Panc1 (cell line): ENCODE measurements at regions not wholly inside any gene's neighbourhood (a gene's known extent, or its start where the extent isn't known, plus 50 kb on each side); places are given as distances from the start of the nearest gene placed in this dataset.

Source experiments
- ATAC-seq: fragments of 200-7000 bp; cut with Tn5 transposase; 2 replicates; pipeline ENCODE4 v1.9.1; 2020; ENCODE audit warnings: mild to moderate bottlenecking, moderate library complexity
- BruUV-seq: library from RNA; stranded (reverse); fragments of 400-500 nt; replicated peaks from 2 replicates; lab custom pipeline; 2021; lab: Mats Ljungman, UMichigan
- CTCF ChIA-PET: fragments of 300-600 bp; sonication (Branson Sonifier 250); formaldehyde crosslinking; loops from one replicate; lab custom pipeline; 2022; ENCODE audit warnings: antibody characterized with exemption; lab: Charles Lee
- POLR2A ChIA-PET: fragments of 300-600 bp; sonication (Branson Sonifier 250); formaldehyde crosslinking; loops from one replicate; lab custom pipeline; 2022; ENCODE audit warnings: antibody characterized with exemption; lab: Charles Lee
- DNase-seq: peaks from one replicate; pipeline ENCODE4 v3.0.0-alpha.2; 2010; ENCODE audit warnings: low read depth, low spot score
- H3K27ac ChIP-seq: 2 replicates; pipeline ENCODE4 v1.5.1; 2011; ENCODE audit warnings: mild to moderate bottlenecking, low read length, inconsistent platforms
- H3K27me3 ChIP-seq: fragments of 200-500 bp; sonication (Bioruptor generic); 2 replicates; pipeline ENCODE4 v1.6.0; 2014; ENCODE audit warnings: low read length, inconsistent platforms; ENCODE audit not compliant: control insufficient read depth, insufficient read depth
- H3K36me3 ChIP-seq: fragments of 200-500 bp; sonication (Bioruptor generic); 2 replicates; pipeline ENCODE4 v1.5.1; 2014; ENCODE audit warnings: inconsistent platforms, mild to moderate bottlenecking, low read length, moderate library complexity; ENCODE audit not compliant: control insufficient read depth, insufficient read depth
- H3K4me1 ChIP-seq: 2 replicates; pipeline ENCODE4 v1.5.1; 2011; ENCODE audit warnings: inconsistent platforms, mild to moderate bottlenecking, low read length, moderate library complexity; ENCODE audit not compliant: control insufficient read depth, insufficient read depth
- H3K4me3 ChIP-seq, 2 experiments: 2 replicates each; pipeline ENCODE4 v1.5.1; 2011 to 2012; ENCODE audit warnings: low read depth in 2 of 2, low read length in 2 of 2, mild to moderate bottlenecking in 2 of 2, inconsistent platforms in 1 of 2, moderate library complexity in 1 of 2
- H3K9me3 ChIP-seq: fragments of 200-500 bp; sonication (Bioruptor generic); 2 replicates; pipeline ENCODE4 v1.5.1; 2014; ENCODE audit warnings: low read depth, mild to moderate bottlenecking, inconsistent platforms, low read length, moderate library complexity; ENCODE audit not compliant: control insufficient read depth, insufficient read depth
- POLR2AphosphoS5 ChIP-seq: IDR thresholded peaks from 2 replicates; pipeline ENCODE4 v1.6.1; 2012; ENCODE audit warnings: mild to moderate bottlenecking, low read depth, low read length, moderate library complexity
- SIN3A ChIP-seq: IDR thresholded peaks from 2 replicates; pipeline ENCODE4 v1.6.1; 2012; ENCODE audit warnings: low read depth, mild to moderate bottlenecking, low read length, moderate library complexity, borderline replicate concordance; ENCODE audit not compliant: insufficient read depth
- TCF7L2 ChIP-seq: IDR thresholded peaks from 2 replicates; pipeline ENCODE4 v1.6.1; 2011; ENCODE audit warnings: mild to moderate bottlenecking, low read depth, low read length, inconsistent platforms
- in situ Hi-C: cut with HindIII; loops from 2 replicates; pipeline ENCODE4 v1.10.0; 2016; ENCODE audit warnings: low sequenced_read_pairs, low pct_unique_long_range_greater_than_20kb
- intact Hi-C: fragments of 100-400 bp; cut with micrococcal nuclease; formaldehyde crosslinking; loops from one replicate; pipeline ENCODE4 v1.10.0; 2022; ENCODE audit not compliant: unreplicated experiment
- TF ChIP-seq, protein P1 (sequence below): fragments of 450-650 bp; IDR thresholded peaks from 2 replicates; pipeline ENCODE4 v1.5.1; 2017; ENCODE audit warnings: mild to moderate bottlenecking
- TF ChIP-seq, protein P2 (sequence below), 2 experiments: IDR thresholded peaks; 2 replicates each; pipeline ENCODE4 v1.6.1; 2011 to 2012; ENCODE audit warnings: low read depth in 2 of 2, control low read depth in 1 of 2, low read length in 1 of 2, mild to moderate bottlenecking in 1 of 2, moderate library complexity in 1 of 2; ENCODE audit not compliant: insufficient read depth in 1 of 2

DNA sequence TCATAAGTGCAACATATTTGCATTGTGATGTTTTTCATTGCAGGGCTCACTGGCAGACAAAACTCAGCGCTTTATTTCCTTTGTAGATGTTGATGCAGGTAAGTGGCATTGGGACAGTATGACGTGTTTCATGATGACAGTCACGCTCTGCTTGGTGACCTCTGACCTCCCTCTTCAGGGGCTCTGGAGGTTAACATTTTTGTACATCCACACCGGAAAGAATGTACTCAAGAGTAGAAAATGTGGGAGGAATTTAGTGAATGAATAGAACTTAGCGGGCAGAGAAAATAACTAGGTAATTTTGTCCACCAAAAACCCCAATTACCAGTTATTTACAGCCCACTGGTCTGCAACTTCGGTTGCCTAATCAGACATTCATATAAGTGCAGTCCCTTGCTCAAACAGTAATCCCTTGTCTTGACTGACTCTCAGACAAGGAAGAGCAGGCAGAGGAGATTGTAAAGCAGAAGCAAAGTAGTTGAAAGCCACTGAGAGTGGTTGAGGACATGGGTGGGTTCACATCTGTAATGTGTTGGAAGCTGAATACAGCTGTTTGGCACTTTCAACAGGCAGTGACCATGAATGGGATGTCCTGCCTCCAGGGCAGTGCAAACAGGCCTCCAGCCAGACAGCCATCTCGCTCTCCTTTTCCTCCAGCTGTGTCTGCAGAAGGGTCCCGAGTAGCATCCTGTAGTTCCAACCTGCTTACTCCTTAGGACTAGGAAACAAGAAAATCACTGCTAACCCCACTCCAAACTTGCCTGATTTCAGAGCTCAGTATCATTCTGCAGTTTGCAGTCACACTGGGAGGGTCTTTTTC lies 188.9 kb downstream of the NRIP1 start:
- TF ChIP-seq TCF7L2 (no peak), POLR2AphosphoS5 (no peak), SIN3A (no peak)
- intact Hi-C loops: loop anchor here (10.0 kb wide), 1 partner anchor 189 kb away; the partner anchor contains the start of gene NRIP1
- DNase-seq (no peak), ATAC-seq (peak; percentile 49; the same call in 1 of the 2 replicates)
- Histone ChIP-seq H3K36me3 (no peaks in the 10 kb centered on the region), H3K27ac (peak overlapping the region; percentile 85), H3K4me1 (peaks cover 19% of the 10 kb centered on the region), H3K27me3 (no peaks in the 10 kb centered on the region), H3K4me3 (no peak overlapping the region), H3K9me3 (no peaks in the 10 kb centered on the region)
- CTCF ChIA-PET: no interaction called here
- in situ Hi-C loops: no loop called here
- no TSS peak for BruUV-seq
- POLR2A ChIA-PET: no interaction called here

DNA sequence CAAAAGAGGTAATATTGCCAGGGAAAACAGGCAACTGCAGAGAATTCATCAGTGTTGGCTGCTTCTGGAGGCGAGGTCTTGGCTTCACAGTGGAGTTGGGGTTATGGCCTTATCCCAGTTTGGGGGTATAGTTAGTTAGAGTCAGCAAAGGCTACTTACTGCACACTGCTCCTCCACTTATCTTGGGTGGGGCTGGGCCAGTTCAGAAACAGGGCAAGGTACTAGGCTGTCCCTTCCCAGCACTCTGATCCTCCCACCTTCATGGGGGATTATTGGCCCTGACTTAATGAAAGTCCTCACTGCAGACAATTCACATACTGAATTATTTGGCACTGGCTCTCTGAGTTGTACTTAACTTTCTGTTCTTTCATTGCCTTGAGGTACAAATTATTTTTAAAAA lies 189.6 kb downstream of the NRIP1 start:
- ATAC-seq: no peak
- Histone ChIP-seq H3K9me3 (no peaks in the 10 kb centered on the region), H3K4me1 (peaks cover 19% of the 10 kb centered on the region), H3K27ac (peak overlapping the region; percentile 62), H3K4me3 (no peak overlapping the region), H3K27me3 (no peaks in the 10 kb centered on the region), H3K36me3 (no peaks in the 10 kb centered on the region)
- CTCF ChIA-PET: no interaction called here
- no TSS peak for BruUV-seq
- TF ChIP-seq, protein P1, sequence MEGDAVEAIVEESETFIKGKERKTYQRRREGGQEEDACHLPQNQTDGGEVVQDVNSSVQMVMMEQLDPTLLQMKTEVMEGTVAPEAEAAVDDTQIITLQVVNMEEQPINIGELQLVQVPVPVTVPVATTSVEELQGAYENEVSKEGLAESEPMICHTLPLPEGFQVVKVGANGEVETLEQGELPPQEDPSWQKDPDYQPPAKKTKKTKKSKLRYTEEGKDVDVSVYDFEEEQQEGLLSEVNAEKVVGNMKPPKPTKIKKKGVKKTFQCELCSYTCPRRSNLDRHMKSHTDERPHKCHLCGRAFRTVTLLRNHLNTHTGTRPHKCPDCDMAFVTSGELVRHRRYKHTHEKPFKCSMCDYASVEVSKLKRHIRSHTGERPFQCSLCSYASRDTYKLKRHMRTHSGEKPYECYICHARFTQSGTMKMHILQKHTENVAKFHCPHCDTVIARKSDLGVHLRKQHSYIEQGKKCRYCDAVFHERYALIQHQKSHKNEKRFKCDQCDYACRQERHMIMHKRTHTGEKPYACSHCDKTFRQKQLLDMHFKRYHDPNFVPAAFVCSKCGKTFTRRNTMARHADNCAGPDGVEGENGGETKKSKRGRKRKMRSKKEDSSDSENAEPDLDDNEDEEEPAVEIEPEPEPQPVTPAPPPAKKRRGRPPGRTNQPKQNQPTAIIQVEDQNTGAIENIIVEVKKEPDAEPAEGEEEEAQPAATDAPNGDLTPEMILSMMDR: no peak
- no peak for TF ChIP-seq POLR2AphosphoS5
- TF ChIP-seq, protein P2, sequence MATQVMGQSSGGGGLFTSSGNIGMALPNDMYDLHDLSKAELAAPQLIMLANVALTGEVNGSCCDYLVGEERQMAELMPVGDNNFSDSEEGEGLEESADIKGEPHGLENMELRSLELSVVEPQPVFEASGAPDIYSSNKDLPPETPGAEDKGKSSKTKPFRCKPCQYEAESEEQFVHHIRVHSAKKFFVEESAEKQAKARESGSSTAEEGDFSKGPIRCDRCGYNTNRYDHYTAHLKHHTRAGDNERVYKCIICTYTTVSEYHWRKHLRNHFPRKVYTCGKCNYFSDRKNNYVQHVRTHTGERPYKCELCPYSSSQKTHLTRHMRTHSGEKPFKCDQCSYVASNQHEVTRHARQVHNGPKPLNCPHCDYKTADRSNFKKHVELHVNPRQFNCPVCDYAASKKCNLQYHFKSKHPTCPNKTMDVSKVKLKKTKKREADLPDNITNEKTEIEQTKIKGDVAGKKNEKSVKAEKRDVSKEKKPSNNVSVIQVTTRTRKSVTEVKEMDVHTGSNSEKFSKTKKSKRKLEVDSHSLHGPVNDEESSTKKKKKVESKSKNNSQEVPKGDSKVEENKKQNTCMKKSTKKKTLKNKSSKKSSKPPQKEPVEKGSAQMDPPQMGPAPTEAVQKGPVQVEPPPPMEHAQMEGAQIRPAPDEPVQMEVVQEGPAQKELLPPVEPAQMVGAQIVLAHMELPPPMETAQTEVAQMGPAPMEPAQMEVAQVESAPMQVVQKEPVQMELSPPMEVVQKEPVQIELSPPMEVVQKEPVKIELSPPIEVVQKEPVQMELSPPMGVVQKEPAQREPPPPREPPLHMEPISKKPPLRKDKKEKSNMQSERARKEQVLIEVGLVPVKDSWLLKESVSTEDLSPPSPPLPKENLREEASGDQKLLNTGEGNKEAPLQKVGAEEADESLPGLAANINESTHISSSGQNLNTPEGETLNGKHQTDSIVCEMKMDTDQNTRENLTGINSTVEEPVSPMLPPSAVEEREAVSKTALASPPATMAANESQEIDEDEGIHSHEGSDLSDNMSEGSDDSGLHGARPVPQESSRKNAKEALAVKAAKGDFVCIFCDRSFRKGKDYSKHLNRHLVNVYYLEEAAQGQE (IDR thresholded peaks at IDR 0.05; ENCODE audit: insufficient read depth in 1 of 2, low read depth in 2 of 2, low read length in 1 of 2): no peak
- TF ChIP-seq SIN3A: no peak
- TF ChIP-seq TCF7L2: no peak
- no peak for DNase-seq
- POLR2A ChIA-PET: no interaction called here
- in situ Hi-C loops (no loop called here), intact Hi-C loops (loop anchor here (10.0 kb wide), 1 partner anchor 190 kb away; the partner anchor contains the start of gene NRIP1)

DNA sequence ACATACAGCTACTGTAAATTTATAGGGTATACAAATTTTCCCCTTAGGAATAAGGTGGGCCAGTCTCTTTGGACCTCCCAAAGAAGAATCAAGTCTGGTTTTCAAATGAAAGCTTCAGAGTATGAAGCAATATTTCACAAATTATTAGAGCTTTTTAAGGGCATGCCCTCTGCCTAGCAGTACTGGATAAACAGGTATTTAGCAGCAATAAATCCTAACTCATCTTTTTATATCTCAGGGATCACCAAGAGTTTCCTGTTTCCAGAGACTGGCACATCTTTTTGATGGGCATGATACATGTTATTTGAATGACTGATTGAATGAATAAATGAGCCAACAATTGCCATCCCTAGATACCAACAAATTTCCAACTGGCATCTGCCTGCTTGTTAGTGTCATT lies 190.4 kb downstream of the NRIP1 start:
- DNase-seq (no peak), ATAC-seq (no peak)
- BruUV-seq: no TSS peak
- intact Hi-C loops (loop anchor here (10.0 kb wide), 1 partner anchor 190 kb away; the partner anchor contains the start of gene NRIP1), in situ Hi-C loops (no loop called here)
- ChIA-PET POLR2A (no interaction called here), CTCF (no interaction called here)
- H3K27me3 ChIP-seq: no peaks in the 10 kb centered on the region
- TF ChIP-seq, protein P1: no peak
- TF ChIP-seq, protein P2 (IDR thresholded peaks at IDR 0.05; ENCODE audit: insufficient read depth in 1 of 2, low read depth in 2 of 2, low read length in 1 of 2): no peak
- TF ChIP-seq TCF7L2 (no peak), SIN3A (no peak), POLR2AphosphoS5 (no peak)
- H3K27ac ChIP-seq: 0 out of 2 replicates have a peak overlapping the region, but pooled peaks have one; percentile 51
- H3K4me1 ChIP-seq: peaks cover 19% of the 10 kb centered on the region
- no peaks in the 10 kb centered on the region for H3K36me3 ChIP-seq
- H3K4me3 ChIP-seq: no peak overlapping the region
- H3K9me3 ChIP-seq: no peaks in the 10 kb centered on the region
